ENCODE measurements at regions not wholly inside any gene's neighbourhood (a gene's known extent, or its start where the extent isn't known, plus 50 kb on each side); places are given as distances from the start of the nearest gene placed in this dataset.

DNA sequence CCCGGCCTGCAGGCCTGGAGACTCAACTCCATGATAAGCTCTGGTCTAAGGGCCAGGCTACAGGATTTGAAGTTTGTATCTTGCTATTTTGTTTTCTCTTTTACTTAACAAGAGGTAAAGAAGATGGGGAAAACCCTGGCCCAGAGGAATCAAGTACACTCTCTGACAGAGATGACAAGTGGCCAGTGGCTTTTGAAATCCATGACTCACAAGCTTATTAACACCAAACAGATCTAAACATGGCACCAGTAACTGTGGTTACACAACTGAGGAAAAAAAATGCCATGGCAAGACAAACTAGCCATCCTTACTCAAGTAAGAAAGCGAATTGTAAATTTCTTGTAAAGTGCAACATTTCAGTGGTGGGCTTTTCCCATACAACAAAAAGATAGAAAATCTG lies 72.6 kb upstream of the SERTM1 start:
- Histone ChIP-seq H3K9me3 (ENCODE audit: insufficient read depth in 2 of 2, low read depth in 1 of 2, low read length in 1 of 2) (no peaks in the 10 kb centered on the region), H4K91ac (replicated peaks; ENCODE audit: insufficient read length, low read length) (no peak overlapping the region), H3K14ac (ENCODE audit: insufficient read length) (no peak overlapping the region), H2BK12ac (ENCODE audit: low read depth, low read length) (no peak overlapping the region), H4K8ac (ENCODE audit: extremely low read depth, insufficient read depth, low read length) (no peak overlapping the region), H2BK20ac (ENCODE audit: low read length) (no peak overlapping the region), H3K9ac (replicated peaks in 1 of 4; ENCODE audit: extremely low read depth in 1 of 4, low read depth in 3 of 4, low read length in 3 of 4) (no peak overlapping the region), H3K36me3 (ENCODE audit: control insufficient read depth in 2 of 4, insufficient read depth in 4 of 4, low read length in 3 of 4) (no peaks in the 10 kb centered on the region), H2AFZ (ENCODE audit: low read length) (no peak overlapping the region), H2AK5ac (ENCODE audit: low read depth, low read length) (no peak overlapping the region), H2BK120ac (replicated peaks; ENCODE audit: low read depth, low read length) (no peak overlapping the region), H3K27ac (ENCODE audit: low read depth, low read length) (no peak overlapping the region), H3K4ac (replicated peaks; ENCODE audit: insufficient read length, low read depth, low read length) (no peak overlapping the region), H3K79me2 (ENCODE audit: control insufficient read depth in 1 of 2, insufficient read depth in 2 of 2, low read length in 2 of 2) (no peaks in the 10 kb centered on the region), H3K18ac (ENCODE audit: extremely low read depth, low read length) (no peak overlapping the region), H3K23me2 (ENCODE audit: low read depth, low read length) (no peaks in the 10 kb centered on the region), H2BK15ac (ENCODE audit: low read length) (no peak overlapping the region), H3K4me1 (replicated peaks in 1 of 4; ENCODE audit: control insufficient read depth in 3 of 4, insufficient read depth in 4 of 4, low read length in 3 of 4) (peaks cover 0 to 2% (median 0%) of the 10 kb centered on the region in 4 experiments; a peak in 1 of 7 replicates), H3K23ac (ENCODE audit: insufficient read length) (no peak overlapping the region), H3K4me3 (ENCODE audit: extremely low read depth in 1 of 4, insufficient read depth in 2 of 4, low read depth in 3 of 4, low read length in 4 of 4) (no peak overlapping the region), H3K79me1 (ENCODE audit: low read depth, low read length) (no peaks in the 10 kb centered on the region), H3K56ac (replicated peaks; ENCODE audit: insufficient read length, low read depth, low read length) (no peak overlapping the region), H3K27me3 (replicated peaks in 1 of 4; ENCODE audit: control insufficient read depth in 3 of 4, extremely low read depth in 1 of 4, insufficient read depth in 3 of 4, low read length in 3 of 4) (no peaks in the 10 kb centered on the region), H3K4me2 (ENCODE audit: insufficient read depth in 1 of 2, low read depth in 2 of 2, low read length in 2 of 2) (no peak overlapping the region), H4K20me1 (replicated peaks in 1 of 2; ENCODE audit: control insufficient read depth in 1 of 2, insufficient read depth in 2 of 2, low read length in 2 of 2) (no peaks in the 10 kb centered on the region), H4K5ac (ENCODE audit: insufficient read length, low read depth, low read length) (no peak overlapping the region), H2BK5ac (ENCODE audit: low read depth, low read length) (no peak overlapping the region)
- WGBS, 2 experiments (ENCODE audit: extremely low coverage in 1 of 2, insufficient coverage in 1 of 2, insufficient read length in 1 of 2, insufficient replicate concordance in 2 of 2, low coverage in 1 of 2, low lambda C conversion rate in 2 of 2, missing lambda C conversion rate in 1 of 2) = 83% methylated on average over 2 of the region's 2 CpGs; no CpG with 5 or more reads in 1 of the 2 experiments
- DNase-seq (ENCODE audit: low read depth in 1 of 2, low spot score in 2 of 2) = no peak
- FAIRE-seq = no peak
- ChIA-PET POLR2A (ENCODE audit: partially characterized antibody) (no interaction called here), CTCF (ENCODE audit: partially characterized antibody) (interaction anchor here (0.7 to 0.9 kb wide), 2 partner anchors 14 to 15 kb away, joined by 3 read pairs; no protein-coding TSS in a partner anchor)
- TF ChIP-seq GTF2F1 (IDR thresholded peaks at IDR 0.05; ENCODE audit: borderline replicate concordance, low read depth, low read length) (no peak), POLR2AphosphoS5 (IDR thresholded peaks at IDR 0.05; ENCODE audit: low read depth, low read length) (no peak), FOSL1 (IDR thresholded peaks at IDR 0.05; ENCODE audit: insufficient read depth, low read depth, low read length) (no peak), KDM4A (IDR thresholded peaks at IDR 0.05; ENCODE audit: low read depth, low read length, severe bottlenecking) (no peak), TBP (IDR thresholded peaks at IDR 0.05; ENCODE audit: low read depth, low read length) (no peak)
